HepG2 (cell line): ENCODE measurements at regions not wholly inside any gene's neighbourhood (a gene's known extent, or its start where the extent isn't known, plus 50 kb on each side); places are given as distances from the start of the nearest gene placed in this dataset.

Experiments
- ATAC-seq: fragments of 200-7000 bp; cut with Tn5 transposase; 3 replicates; pipeline ENCODE4 v1.9.1; 2020; ENCODE audit warnings: mild to moderate bottlenecking, moderate library complexity
- BruUV-seq: library from RNA; stranded (reverse); fragments of 400-500 nt; replicated peaks from 2 replicates; lab custom pipeline; 2021; lab: Mats Ljungman, UMichigan
- CTCF ChIA-PET: fragments of 300-600 bp; formaldehyde crosslinking; extraction: SDS; loops from one replicate; lab custom pipeline; 2021; ENCODE audit warnings: low total read pairs, inconsistent platforms, low intra/inter-chr PET ratio; lab: Yijun Ruan, JAX
- POLR2A ChIA-PET: fragments of 350-600 bp; sonication (Branson Sonifier 250); formaldehyde crosslinking; loops from one replicate; lab custom pipeline; 2020; ENCODE audit warnings: antibody characterized with exemption, inconsistent platforms; lab: Yijun Ruan, JAX
- DNase-seq: peaks from one replicate; pipeline ENCODE4 v3.0.0-alpha.2; 2015; ENCODE audit warnings: low spot score
- FAIRE-seq: peaks from 3 replicates; lab custom pipeline; 2011; peaks lifted over from hg19 to GRCh38; lab: Jason Lieb, UNC
- H2AFZ ChIP-seq: one replicate; pipeline ENCODE4 v1.6.1; 2011; ENCODE audit warnings: low read length, inconsistent platforms
- H3K27ac ChIP-seq: fragments of 300-600 bp; 3 replicates; pipeline ENCODE4 v1.8.0; 2011; ENCODE audit warnings: mixed run types, mild to moderate bottlenecking, mixed read lengths, low read length, inconsistent platforms; ENCODE audit not compliant: insufficient read depth; ENCODE audit errors: extremely low read length
- H3K27me3 ChIP-seq, 2 experiments: fragments of 200-600 bp in 1 of 2; 2 replicates in 1 of 2; 3 replicates in 1 of 2; pipeline versions ENCODE4 v1.6.0 to v1.8.0; 2011; ENCODE audit warnings: low read length in 2 of 2, mild to moderate bottlenecking in 2 of 2, moderate library complexity in 2 of 2, inconsistent platforms in 1 of 2; ENCODE audit not compliant: insufficient read depth in 2 of 2, control insufficient read depth in 1 of 2
- H3K36me3 ChIP-seq, 2 experiments: fragments of 200-600 bp in 1 of 2; replicated peaks in 1 of 2; 2 replicates in 1 of 2; 3 replicates in 1 of 2; pipeline versions ENCODE4 v1.5.1 to v1.8.0; 2011; ENCODE audit warnings: low read length in 2 of 2, inconsistent platforms in 1 of 2; ENCODE audit not compliant: insufficient read depth in 2 of 2, control insufficient read depth in 1 of 2
- H3K4me1 ChIP-seq: 2 replicates; pipeline ENCODE4 v1.5.1; 2012; ENCODE audit warnings: low read length, inconsistent platforms; ENCODE audit not compliant: insufficient read depth
- H3K4me2 ChIP-seq: 2 replicates; pipeline ENCODE4 v1.6.0; 2011; ENCODE audit warnings: low read depth, low read length, inconsistent platforms
- H3K4me3 ChIP-seq, 3 experiments: fragments of 200-600 bp in 1 of 3; sonication (generic), shearing (Covaris generic) in 1 of 3; replicated peaks in 1 of 3; 2 replicates each; pipeline ENCODE4 v1.5.1; 2011 to 2016; ENCODE audit warnings: low read length in 3 of 3, inconsistent platforms in 2 of 3, low read depth in 2 of 3, mild to moderate bottlenecking in 2 of 3, control low read depth in 1 of 3, mixed read lengths in 1 of 3; ENCODE audit not compliant: insufficient read depth in 1 of 3
- H3K79me2 ChIP-seq: one replicate; pipeline ENCODE4 v1.6.1; 2011; ENCODE audit warnings: low read length, inconsistent platforms; ENCODE audit not compliant: insufficient read depth
- H3K9ac ChIP-seq: 2 replicates; pipeline ENCODE4 v1.6.0; 2011; ENCODE audit warnings: mild to moderate bottlenecking, low read depth, low read length, inconsistent platforms; ENCODE audit not compliant: insufficient read depth
- H3K9me3 ChIP-seq: 2 replicates; pipeline ENCODE4 v1.5.1; 2012; ENCODE audit warnings: mild to moderate bottlenecking, low read length
- H4K20me1 ChIP-seq: 2 replicates; pipeline ENCODE4 v1.6.0; 2011; ENCODE audit warnings: inconsistent platforms, mild to moderate bottlenecking, low read length, moderate library complexity; ENCODE audit not compliant: insufficient read depth
- CENPT ChIP-seq: sonication (generic); formaldehyde crosslinking; IDR thresholded peaks from 2 replicates; pipeline ENCODE4 v1.8.0; 2022; ENCODE audit warnings: low read depth, mild to moderate bottlenecking, moderate library complexity, missing genetic modification reagents
- DMAP1 ChIP-seq: IDR thresholded peaks from 2 replicates; pipeline ENCODE4 v1.6.1; 2016
- HOXA5 ChIP-seq: sonication (generic); formaldehyde crosslinking; IDR thresholded peaks from 2 replicates; pipeline ENCODE4 v1.4.0; 2020; ENCODE audit warnings: missing genetic modification reagents
- IKZF4 ChIP-seq: sonication (generic); formaldehyde crosslinking; IDR thresholded peaks from 2 replicates; pipeline ENCODE4 v1.5.1; 2020; ENCODE audit warnings: borderline replicate concordance, mild to moderate bottlenecking, low read depth, missing genetic modification reagents; ENCODE audit errors: not compliant biosample characterization
- MBNL3 ChIP-seq: fragments of 250-450 bp; sonication (Bioruptor Pico); conservative IDR thresholded peaks from 2 replicates; pipeline ENCODE4 v1.8.0; 2022; ENCODE audit warnings: mild to moderate bottlenecking, inconsistent platforms
- NRL ChIP-seq: sonication (generic); formaldehyde crosslinking; IDR thresholded peaks from 2 replicates; pipeline ENCODE4 v1.5.0; 2020; ENCODE audit warnings: missing genetic modification reagents, mild to moderate bottlenecking, moderate library complexity, borderline replicate concordance
- PCBP1 ChIP-seq: fragments of 200-400 bp; formaldehyde crosslinking; IDR thresholded peaks from 2 replicates; pipeline ENCODE4 v1.6.1; 2017; ENCODE audit warnings: mild to moderate bottlenecking, low read depth, low read length, borderline replicate concordance
- PHF8 ChIP-seq: sonication (generic); formaldehyde crosslinking; IDR thresholded peaks from 2 replicates; pipeline ENCODE4 v1.5.0; 2020; ENCODE audit warnings: missing genetic modification reagents
- TFDP2 ChIP-seq: sonication (generic); formaldehyde crosslinking; IDR thresholded peaks from 2 replicates; pipeline ENCODE4 v1.4.0; 2020; ENCODE audit warnings: missing genetic modification reagents
- ZNF318 ChIP-seq: sonication (generic); formaldehyde crosslinking; IDR thresholded peaks from 2 replicates; pipeline ENCODE4 v1.4.0; 2020; ENCODE audit warnings: mild to moderate bottlenecking, missing genetic modification reagents
- ZNF329 ChIP-seq: sonication (generic); formaldehyde crosslinking; IDR thresholded peaks from 2 replicates; pipeline ENCODE4 v1.9.0; 2021; ENCODE audit warnings: low read depth, mild to moderate bottlenecking, missing genetic modification reagents
- ZNF547 ChIP-seq: sonication (generic); formaldehyde crosslinking; IDR thresholded peaks from 2 replicates; pipeline ENCODE4 v1.5.1; 2020; ENCODE audit warnings: mild to moderate bottlenecking, missing genetic modification reagents
- in situ Hi-C: cut with HindIII; loops from 2 replicates; pipeline ENCODE4 v1.10.0; 2017; ENCODE audit warnings: low pct_unique_long_range_greater_than_20kb; ENCODE audit not compliant: extremely low pct_ligation_motif_present
- intact Hi-C: fragments of 100-400 bp; cut with micrococcal nuclease; formaldehyde crosslinking; loops from one replicate; pipeline ENCODE4 v1.10.0; 2022; ENCODE audit not compliant: unreplicated experiment
- TF ChIP-seq, protein P1 (sequence below), 2 experiments: sonication (generic) in 1 of 2; formaldehyde crosslinking in 1 of 2; IDR thresholded peaks; 2 replicates each; pipeline versions ENCODE4 v1.4.0 to v1.6.1; 2018 to 2020; ENCODE audit warnings: missing genetic modification reagents in 2 of 2, borderline replicate concordance in 1 of 2, low read depth in 1 of 2, mild to moderate bottlenecking in 1 of 2, missing biosample characterization in 1 of 2

- TF ChIP-seq ZNF547 (CRISPR knock-in tag) = no peak
- TF ChIP-seq, all 625 proteins: peak for 0
These were observed 474.9 kb upstream of the MC4R start (continued) for GRCh38 chr18:60847517-60847916.

DNA sequence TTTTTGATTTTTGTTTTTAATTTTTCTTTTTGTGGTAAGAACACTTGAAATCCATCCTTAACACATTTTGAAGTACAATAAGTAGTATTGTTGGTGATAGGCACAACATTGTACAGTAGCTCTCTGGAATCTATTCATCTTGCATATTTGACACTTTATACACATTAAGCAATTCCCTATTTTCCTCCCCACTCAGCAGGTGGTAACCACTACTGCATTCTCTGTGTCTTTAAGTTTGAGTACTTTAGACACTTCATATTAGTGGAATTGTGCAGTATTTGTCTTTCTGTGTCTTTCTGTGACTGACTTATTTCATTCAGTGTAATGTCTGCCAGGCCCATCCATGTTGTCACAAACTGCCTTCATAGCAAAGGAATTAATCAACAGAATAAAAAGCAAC lies 471.7 kb upstream of the CDH20 start:
- intact Hi-C loops = no loop called here
- CTCF ChIA-PET = no interaction called here

More for the DNA sequence above, 471.7 kb upstream of the CDH20 start:
- FAIRE-seq (no peak), ATAC-seq (no peak), DNase-seq (no peak)
- Histone ChIP-seq H3K79me2 (no peaks in the 10 kb centered on the region), H3K27me3 (no peaks in the 10 kb centered on the region), H3K9me3 (no peaks in the 10 kb centered on the region), H3K9ac (no peak overlapping the region), H3K4me2 (no peak overlapping the region), H3K4me3 (no peak overlapping the region), H4K20me1 (no peaks in the 10 kb centered on the region), H3K36me3 (no peaks in the 10 kb centered on the region), H3K4me1 (no peaks in the 10 kb centered on the region), H3K27ac (no peak overlapping the region), H2AFZ (no peak overlapping the region)
- no TSS peak for BruUV-seq
- in situ Hi-C loops = no loop called here
- POLR2A ChIA-PET = no interaction called here
- TF ChIP-seq, protein P1, sequence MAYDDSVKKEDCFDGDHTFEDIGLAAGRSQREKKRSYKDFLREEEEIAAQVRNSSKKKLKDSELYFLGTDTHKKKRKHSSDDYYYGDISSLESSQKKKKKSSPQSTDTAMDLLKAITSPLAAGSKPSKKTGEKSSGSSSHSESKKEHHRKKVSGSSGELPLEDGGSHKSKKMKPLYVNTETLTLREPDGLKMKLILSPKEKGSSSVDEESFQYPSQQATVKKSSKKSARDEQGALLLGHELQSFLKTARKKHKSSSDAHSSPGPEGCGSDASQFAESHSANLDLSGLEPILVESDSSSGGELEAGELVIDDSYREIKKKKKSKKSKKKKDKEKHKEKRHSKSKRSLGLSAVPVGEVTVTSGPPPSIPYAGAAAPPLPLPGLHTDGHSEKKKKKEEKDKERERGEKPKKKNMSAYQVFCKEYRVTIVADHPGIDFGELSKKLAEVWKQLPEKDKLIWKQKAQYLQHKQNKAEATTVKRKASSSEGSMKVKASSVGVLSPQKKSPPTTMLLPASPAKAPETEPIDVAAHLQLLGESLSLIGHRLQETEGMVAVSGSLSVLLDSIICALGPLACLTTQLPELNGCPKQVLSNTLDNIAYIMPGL (CRISPR knock-in tag; IDR thresholded peaks at IDR 0.05; ENCODE audit: borderline replicate concordance in 1 of 2, low read depth in 1 of 2) = no peak
- TF ChIP-seq IKZF4 (CRISPR knock-in tag) (no peak), ZNF318 (CRISPR knock-in tag) (no peak), HOXA5 (no peak), ZNF329 (CRISPR knock-in tag) (no peak), TFDP2 (CRISPR knock-in tag) (no peak), PCBP1 (no peak), MBNL3 (CRISPR knock-in tag) (no peak), PHF8 (no peak), DMAP1 (CRISPR knock-in tag) (no peak), CENPT (CRISPR knock-in tag) (no peak), NRL (CRISPR knock-in tag) (no peak)
